Heart left ventricle (tissue), 16 donors: ENCODE measurements at regions not wholly inside any gene's neighbourhood (a gene's known extent, or its start where the extent isn't known, plus 50 kb on each side); places are given as distances from the start of the nearest gene placed in this dataset.

ENCODE experiments used
- ATAC-seq, 4 donors: fragments of 200-7000 bp; cut with Tn5 transposase; one replicate each; pipeline ENCODE4 v1.9.1; 2020 to 2022; ENCODE audit warnings: moderate library complexity in 4 of 4, mild to moderate bottlenecking in 3 of 4, moderate number of reproducible peaks in 1 of 4
- DNase-seq, 5 donors: peaks; one replicate each; pipeline ENCODE4 v3.0.0-alpha.2; 2020
- H3K27ac ChIP-seq, 12 donors: fragments of 200-600 bp; sonication (generic) in 4 of 12; one replicate each; pipeline versions ENCODE4 v1.5.0 to v1.8.0; 2016 to 2022; ENCODE audit warnings: mild to moderate bottlenecking in 2 of 12
- H3K27me3 ChIP-seq, 9 donors: fragments of 200-600 bp; sonication (generic) in 2 of 9; one replicate each; pipeline versions ENCODE4 v1.5.1 to v1.8.0; 2016 to 2022; ENCODE audit warnings: mild to moderate bottlenecking in 3 of 9
- H3K36me3 ChIP-seq, 9 donors: fragments of 200-600 bp; sonication (generic) in 2 of 9; one replicate each; pipeline versions ENCODE4 v1.5.0 to v1.8.0; 2018 to 2022; ENCODE audit warnings: mild to moderate bottlenecking in 2 of 9
- H3K4me1 ChIP-seq, 12 donors: fragments of 200-600 bp; sonication (generic) in 4 of 12; one replicate each; pipeline versions ENCODE4 v1.5.0 to v1.8.0; 2016 to 2022; ENCODE audit warnings: mild to moderate bottlenecking in 3 of 12
- H3K4me3 ChIP-seq, 12 donors: fragments of 200-600 bp; sonication (generic) in 4 of 12; one replicate each; pipeline versions ENCODE4 v1.5.0 to v1.8.0; 2017 to 2022; ENCODE audit warnings: mild to moderate bottlenecking in 9 of 12, moderate library complexity in 4 of 12
- H3K9me3 ChIP-seq, 12 donors: fragments of 200-600 bp; sonication (generic) in 4 of 12; one replicate each; pipeline versions ENCODE4 v1.5.0 to v1.8.0; 2016 to 2022; ENCODE audit warnings: mild to moderate bottlenecking in 1 of 12
- CTCF ChIP-seq, 12 donors: fragments of 200-600 bp; sonication (generic) in 4 of 12; IDR thresholded peaks; one replicate each; pipeline versions ENCODE4 v1.5.0 to v1.8.0; 2018 to 2022; ENCODE audit warnings: antibody characterized with exemption in 12 of 12, mild to moderate bottlenecking in 5 of 12
- POLR2A ChIP-seq, 2 donors: fragments of 450-650 bp; IDR thresholded peaks; one replicate each; pipeline ENCODE4 v1.6.1; 2017; ENCODE audit warnings: antibody characterized with exemption in 2 of 2, mild to moderate bottlenecking in 2 of 2, moderate library complexity in 2 of 2
- WGBS, 4 donors: extraction: QIAGEN DNeasy Blood & Tissue Kit in 2 of 4; methylation state at CpG; one replicate each; pipeline versions ENCODE4 v1.1.5 to v1.1.7; 2013 to 2018; 5-methylcytosine and 5-hydroxymethylcytosine counted together
- intact Hi-C, 10 donors: fragments of 100-400 bp; cut with DNase I; formaldehyde crosslinking; loops; one replicate each; pipeline versions ENCODE4 v1.11.1 to v1.14.2; 2022
- donor health status: ischemic (EF 13 %, LVEDD 7.1; RV severe dilation, severe dysfunction).
- donor health status: healthy with polysubstance abuse.
- donor health status: DM: no; HTN: yes; CAD: no.
- donor health status: DM: no; HTN: no; CAD: no.
- donor health status: ischemic (EF 25% LVEDD 6.9; RV normal size, moderate dysfunction).
- donor health status: ischemic (EF 25% LVEDD 5.7; RV mildly dilated, moderate dysfunction).
- donor health status: healthy.
- donor health status: DM: yes; HTN: yes; CAD: no.
- donor health status: ischemic (EF 35%, LVEDD 5.7; RV mildly dilated, moderate dysfunction).
- donor health status: nonischemic (EF 11% LVEDD 7.7; RV severe dilation, severe dysfunction).
- donor health status: DM: yes; HTN: yes; CAD: no.
- donor health status: PGD.
- donor health status: ischemic (EF 29% LVEDD 5.4; RV normal size, mild dysfunction).
- donor health status: nonischemic (EF 23%, LVEDD 6.1; RV moderate dilation, normal function).

GRCh38 chr15:69801144-69801543 lies 296.6 kb downstream of the TLE3 start:
- 70 to 78% (median 72%) methylated on average over 6 to 9 of the region's 9 CpGs for WGBS, 4 donors
- TF ChIP-seq POLR2A (IDR thresholded peaks at IDR 0.05): no peak
- no peak for TF ChIP-seq CTCF (IDR thresholded peaks at IDR 0.05)

GRCh38 chr15:69802432-69802831 lies 295.3 kb downstream of the TLE3 start:
- DNase-seq (no peak), ATAC-seq (no peak)
- Histone ChIP-seq H3K4me3 (no peak overlapping the region), H3K36me3 (no peaks in the 10 kb centered on the region), H3K27ac (no peak overlapping the region), H3K4me1 (peaks cover 0 to 17% (median 0%) of the 10 kb centered on the region in 12 donors), H3K27me3 (peaks cover 0 to 16% (median 0%) of the 10 kb centered on the region in 9 donors), H3K9me3 (no peaks in the 10 kb centered on the region)
- intact Hi-C loops: no loop called here
- 81 to 87% (median 85%) methylated on average over 4 of the region's 4 CpGs for WGBS, 4 donors
- TF ChIP-seq CTCF (IDR thresholded peaks at IDR 0.05): no peak
- no peak for TF ChIP-seq POLR2A (IDR thresholded peaks at IDR 0.05)

More at GRCh38 chr15:69801144-69801543, 296.6 kb downstream of the TLE3 start:
- intact Hi-C loops: no loop called here
- no peak overlapping the region for H3K4me3 ChIP-seq
- ATAC-seq (no peak), DNase-seq (no peak)
- H3K36me3 ChIP-seq: no peaks in the 10 kb centered on the region
- H3K27me3 ChIP-seq: peaks cover 0 to 7% (median 0%) of the 10 kb centered on the region in 9 donors
- peaks cover 0 to 17% (median 0%) of the 10 kb centered on the region in 12 donors for H3K4me1 ChIP-seq
- no peaks in the 10 kb centered on the region for H3K9me3 ChIP-seq
- no peak overlapping the region for H3K27ac ChIP-seq

GRCh38 chr15:69804786-69805185 lies 292.9 kb downstream of the TLE3 start:
- ATAC-seq: peak in 2 of 4 donors; percentile 42 to 63
- no peak for TF ChIP-seq POLR2A (IDR thresholded peaks at IDR 0.05)
- intact Hi-C loops: no loop called here
- no peaks in the 10 kb centered on the region for H3K36me3 ChIP-seq
- peaks cover 0 to 4% (median 0%) of the 10 kb centered on the region in 12 donors for H3K4me1 ChIP-seq
- DNase-seq: no peak
- H3K4me3 ChIP-seq: no peak overlapping the region
- 74 to 90% (median 80%) methylated on average over 3 of the region's 3 CpGs for WGBS, 4 donors
- peaks cover 0 to 16% (median 0%) of the 10 kb centered on the region in 9 donors for H3K27me3 ChIP-seq
- H3K9me3 ChIP-seq: no peaks in the 10 kb centered on the region
- no peak overlapping the region for H3K27ac ChIP-seq

- TF ChIP-seq CTCF (IDR thresholded peaks at IDR 0.05): no peak
- no peak for TF ChIP-seq POLR2A (IDR thresholded peaks at IDR 0.05)
- 75 to 86% (median 84%) methylated on average over 9 of the region's 9 CpGs for WGBS, 4 donors
- Histone ChIP-seq H3K27ac (no peak overlapping the region), H3K36me3 (no peaks in the 10 kb centered on the region), H3K9me3 (no peaks in the 10 kb centered on the region), H3K4me1 (peaks cover 0 to 4% (median 0%) of the 10 kb centered on the region in 12 donors), H3K27me3 (peaks cover 0 to 16% (median 0%) of the 10 kb centered on the region in 9 donors), H3K4me3 (no peak overlapping the region)
- intact Hi-C loops: no loop called here
- no peak for DNase-seq
- peak in 1 of 4 donors; percentile 34 for ATAC-seq
Measured at GRCh38 chr15:69805248-69805953, 292.3 kb downstream of the TLE3 start.
